Upper lobe of right lung (tissue), 1 donor: ENCODE measurements at regions not wholly inside any gene's neighbourhood (a gene's known extent, or its start where the extent isn't known, plus 50 kb on each side); places are given as distances from the start of the nearest gene placed in this dataset.

Experiments
- ATAC-seq: fragments of 200-7000 bp; cut with Tn5 transposase; one replicate; pipeline ENCODE4 v1.9.1; 2020; ENCODE audit warnings: mild to moderate bottlenecking, moderate library complexity
- DNase-seq: peaks from one replicate; pipeline ENCODE4 v3.0.0-alpha.2; 2020
- H3K27ac ChIP-seq: fragments of 200-600 bp; one replicate; pipeline ENCODE4 v1.8.0; 2022
- H3K27me3 ChIP-seq: fragments of 200-600 bp; one replicate; pipeline ENCODE4 v1.8.0; 2022; ENCODE audit warnings: mild to moderate bottlenecking
- H3K36me3 ChIP-seq: fragments of 200-600 bp; one replicate; pipeline ENCODE4 v1.8.0; 2022
- H3K4me1 ChIP-seq: fragments of 200-600 bp; one replicate; pipeline ENCODE4 v1.8.0; 2022
- H3K4me3 ChIP-seq: fragments of 200-600 bp; one replicate; pipeline ENCODE4 v1.8.0; 2022; ENCODE audit warnings: mild to moderate bottlenecking
- H3K9me3 ChIP-seq: fragments of 200-600 bp; one replicate; pipeline ENCODE4 v1.8.0; 2022
- intact Hi-C: fragments of 100-400 bp; cut with DNase I; formaldehyde crosslinking; loops from one replicate; pipeline ENCODE4 v1.11.0; 2022
- TF ChIP-seq, protein P1 (sequence below): fragments of 200-600 bp; IDR thresholded peaks from one replicate; pipeline ENCODE4 v1.8.0; 2022; ENCODE audit warnings: antibody characterized with exemption
- donor health status: DM: no; HTN: yes; CAD: no; lungs with severe emphysema.

DNA sequence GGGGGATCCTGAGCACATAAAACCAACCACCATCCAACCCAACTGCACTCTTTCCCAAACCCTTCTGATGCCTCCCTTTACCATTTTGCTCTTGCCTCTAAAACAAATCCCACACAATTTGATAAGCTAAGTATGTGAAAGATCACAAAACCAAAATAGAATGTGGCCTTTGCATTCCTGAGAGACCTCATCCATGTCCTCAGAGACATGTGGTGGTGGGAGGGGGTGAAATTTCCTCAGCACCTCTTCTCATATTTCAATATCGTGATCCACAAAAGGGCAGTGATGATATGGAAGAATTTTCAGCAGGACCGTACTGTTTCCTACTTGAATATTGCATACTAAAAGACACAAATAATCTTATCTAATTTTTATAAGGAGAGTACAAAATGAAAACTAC, 423.3 kb downstream of the TLE1 start:
- Histone ChIP-seq H3K4me1 (no peaks in the 10 kb centered on the region), H3K9me3 (no peaks in the 10 kb centered on the region), H3K36me3 (no peaks in the 10 kb centered on the region), H3K4me3 (no peak overlapping the region), H3K27me3 (no peaks in the 10 kb centered on the region), H3K27ac (no peak overlapping the region)
- DNase-seq (no peak), ATAC-seq (no peak)
- TF ChIP-seq, protein P1, sequence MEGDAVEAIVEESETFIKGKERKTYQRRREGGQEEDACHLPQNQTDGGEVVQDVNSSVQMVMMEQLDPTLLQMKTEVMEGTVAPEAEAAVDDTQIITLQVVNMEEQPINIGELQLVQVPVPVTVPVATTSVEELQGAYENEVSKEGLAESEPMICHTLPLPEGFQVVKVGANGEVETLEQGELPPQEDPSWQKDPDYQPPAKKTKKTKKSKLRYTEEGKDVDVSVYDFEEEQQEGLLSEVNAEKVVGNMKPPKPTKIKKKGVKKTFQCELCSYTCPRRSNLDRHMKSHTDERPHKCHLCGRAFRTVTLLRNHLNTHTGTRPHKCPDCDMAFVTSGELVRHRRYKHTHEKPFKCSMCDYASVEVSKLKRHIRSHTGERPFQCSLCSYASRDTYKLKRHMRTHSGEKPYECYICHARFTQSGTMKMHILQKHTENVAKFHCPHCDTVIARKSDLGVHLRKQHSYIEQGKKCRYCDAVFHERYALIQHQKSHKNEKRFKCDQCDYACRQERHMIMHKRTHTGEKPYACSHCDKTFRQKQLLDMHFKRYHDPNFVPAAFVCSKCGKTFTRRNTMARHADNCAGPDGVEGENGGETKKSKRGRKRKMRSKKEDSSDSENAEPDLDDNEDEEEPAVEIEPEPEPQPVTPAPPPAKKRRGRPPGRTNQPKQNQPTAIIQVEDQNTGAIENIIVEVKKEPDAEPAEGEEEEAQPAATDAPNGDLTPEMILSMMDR: no peak
- intact Hi-C loops: no loop called here

DNA sequence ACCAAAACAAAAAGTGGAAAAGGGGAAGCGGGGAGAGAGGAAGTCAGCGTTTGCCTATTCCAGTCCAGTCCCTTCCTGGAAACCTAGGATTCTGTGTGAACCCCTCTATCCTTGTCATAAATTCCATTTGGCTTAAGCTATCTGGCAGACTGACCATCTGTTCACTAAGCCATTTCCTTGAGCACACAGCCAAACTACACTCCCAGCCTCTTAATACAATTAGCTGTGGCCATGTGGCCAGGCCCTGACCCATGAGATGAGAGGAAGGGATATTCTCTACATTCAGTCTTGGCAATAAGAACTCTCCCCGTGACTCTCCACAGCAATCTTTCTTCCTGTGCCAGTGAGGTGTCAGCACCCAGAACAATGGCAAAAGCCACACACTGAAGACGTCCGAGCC, 424.8 kb downstream of the TLE1 start:
- H3K4me1 ChIP-seq: no peaks in the 10 kb centered on the region
- TF ChIP-seq, protein P1: no peak
- no peaks in the 10 kb centered on the region for H3K27me3 ChIP-seq
- ATAC-seq (no peak), DNase-seq (no peak)
- intact Hi-C loops: no loop called here
- H3K4me3 ChIP-seq: no peak overlapping the region
- no peak overlapping the region for H3K27ac ChIP-seq
- H3K9me3 ChIP-seq: no peaks in the 10 kb centered on the region
- no peaks in the 10 kb centered on the region for H3K36me3 ChIP-seq

DNA sequence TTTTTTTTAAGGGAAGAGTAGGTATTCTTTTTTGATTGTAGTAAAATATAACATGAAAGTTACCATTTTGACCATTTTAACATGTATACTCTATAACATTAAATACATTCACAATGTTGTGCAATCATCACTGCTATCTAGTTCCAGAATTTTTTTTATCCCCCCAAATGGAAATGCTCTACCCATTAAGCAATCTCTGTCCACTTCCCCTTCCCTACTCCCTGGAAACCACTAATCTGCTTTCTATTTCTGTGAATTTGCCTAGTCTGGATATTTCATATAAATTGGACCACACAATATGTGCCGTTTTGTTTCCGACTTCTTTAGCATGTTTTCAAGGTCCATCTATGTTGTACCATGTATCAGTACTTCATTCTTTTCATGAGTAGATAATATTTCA, 429.5 kb downstream of the TLE1 start:
- no peak for ATAC-seq
- no peak overlapping the region for H3K4me3 ChIP-seq
- no peaks in the 10 kb centered on the region for H3K36me3 ChIP-seq
- H3K4me1 ChIP-seq: no peaks in the 10 kb centered on the region
- H3K9me3 ChIP-seq: no peaks in the 10 kb centered on the region
- no peak overlapping the region for H3K27ac ChIP-seq
- no peaks in the 10 kb centered on the region for H3K27me3 ChIP-seq
- no peak for DNase-seq
- intact Hi-C loops: no loop called here
- TF ChIP-seq, protein P1: no peak

DNA sequence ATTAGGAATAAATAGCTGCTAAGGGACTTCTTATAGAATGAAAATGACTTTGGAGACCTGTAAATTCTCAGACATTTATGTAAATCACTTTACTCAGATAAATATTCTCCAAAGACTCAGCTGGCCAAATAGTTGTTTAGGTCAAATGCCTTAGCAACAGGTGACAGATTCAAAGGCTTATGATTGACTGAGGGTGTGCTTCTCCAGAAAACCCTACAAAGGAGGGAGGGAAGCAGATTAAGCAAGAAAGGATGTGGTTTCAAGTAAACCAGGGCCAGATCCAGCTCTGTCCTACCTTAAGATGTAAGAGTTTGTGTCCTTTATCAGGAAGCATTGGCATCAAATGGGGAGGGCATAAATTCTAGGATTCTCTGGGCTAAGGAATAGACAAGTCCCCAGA, 433.0 kb downstream of the TLE1 start:
- Histone ChIP-seq H3K27ac (no peak overlapping the region), H3K27me3 (no peaks in the 10 kb centered on the region), H3K4me3 (no peak overlapping the region), H3K36me3 (no peaks in the 10 kb centered on the region), H3K9me3 (no peaks in the 10 kb centered on the region), H3K4me1 (no peaks in the 10 kb centered on the region)
- TF ChIP-seq, protein P1: no peak
- DNase-seq: no peak
- ATAC-seq: no peak
- intact Hi-C loops: no loop called here

DNA sequence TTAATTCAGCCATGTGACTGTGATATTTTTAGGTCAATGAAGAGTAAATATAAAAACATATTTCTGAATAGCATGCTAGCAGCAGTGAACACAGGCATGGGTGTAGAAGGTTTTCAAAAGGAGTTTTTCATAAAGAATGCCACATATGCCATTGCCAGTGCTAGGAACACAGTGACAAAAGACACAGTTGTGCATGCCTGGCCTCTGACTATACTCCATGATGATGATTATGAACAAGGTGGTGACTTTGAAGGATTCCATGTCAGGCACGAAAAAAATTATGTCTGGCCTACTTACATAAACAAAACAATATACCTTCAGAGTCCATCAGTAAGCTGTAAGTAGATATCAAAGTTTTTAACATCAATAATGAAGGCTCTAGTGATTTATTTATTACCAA, 438.7 kb downstream of the TLE1 start:
- intact Hi-C loops: no loop called here
- DNase-seq: no peak

DNA sequence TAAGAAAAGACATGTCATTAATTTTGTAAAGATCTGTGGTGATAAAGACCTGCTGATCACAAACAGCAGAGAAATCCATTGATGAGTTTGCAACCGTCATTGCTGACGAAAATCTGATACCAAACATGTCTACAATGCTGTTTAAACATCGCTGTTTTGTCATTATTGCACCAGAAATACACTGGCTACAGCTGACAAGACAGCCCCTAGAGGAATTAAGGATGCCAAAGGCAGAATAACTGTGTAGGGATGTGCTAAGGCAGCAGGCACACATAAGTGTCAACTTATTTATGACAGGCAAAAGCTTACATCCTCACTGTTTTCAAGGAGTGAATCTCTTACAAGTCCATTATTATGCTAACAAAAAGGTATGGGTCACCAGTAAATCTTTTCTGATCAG, 439.3 kb downstream of the TLE1 start:
- no peak overlapping the region for H3K4me3 ChIP-seq
- H3K27ac ChIP-seq: no peak overlapping the region
- no peaks in the 10 kb centered on the region for H3K9me3 ChIP-seq
- no peaks in the 10 kb centered on the region for H3K4me1 ChIP-seq
- intact Hi-C loops: no loop called here
- H3K27me3 ChIP-seq: no peaks in the 10 kb centered on the region
- no peaks in the 10 kb centered on the region for H3K36me3 ChIP-seq
- TF ChIP-seq, protein P1: no peak
- no peak for DNase-seq
- no peak for ATAC-seq

More for the DNA sequence above, 438.7 kb downstream of the TLE1 start:
- no peak for ATAC-seq
- Histone ChIP-seq H3K36me3 (no peaks in the 10 kb centered on the region), H3K27ac (no peak overlapping the region), H3K4me1 (no peaks in the 10 kb centered on the region), H3K4me3 (no peak overlapping the region), H3K27me3 (no peaks in the 10 kb centered on the region), H3K9me3 (no peaks in the 10 kb centered on the region)
- TF ChIP-seq, protein P1: no peak
